Upper lobe of right lung (tissue), 1 donor: ENCODE measurements at regions not wholly inside any gene's neighbourhood (a gene's known extent, or its start where the extent isn't known, plus 50 kb on each side); places are given as distances from the start of the nearest gene placed in this dataset.

Source experiments
- ATAC-seq: fragments of 200-7000 bp; cut with Tn5 transposase; one replicate; pipeline ENCODE4 v1.9.1; 2020; ENCODE audit warnings: mild to moderate bottlenecking, moderate library complexity
- DNase-seq: peaks from one replicate; pipeline ENCODE4 v3.0.0-alpha.2; 2020
- H3K27ac ChIP-seq: fragments of 200-600 bp; one replicate; pipeline ENCODE4 v1.8.0; 2022
- H3K27me3 ChIP-seq: fragments of 200-600 bp; one replicate; pipeline ENCODE4 v1.8.0; 2022; ENCODE audit warnings: mild to moderate bottlenecking
- H3K36me3 ChIP-seq: fragments of 200-600 bp; one replicate; pipeline ENCODE4 v1.8.0; 2022
- H3K4me1 ChIP-seq: fragments of 200-600 bp; one replicate; pipeline ENCODE4 v1.8.0; 2022
- H3K4me3 ChIP-seq: fragments of 200-600 bp; one replicate; pipeline ENCODE4 v1.8.0; 2022; ENCODE audit warnings: mild to moderate bottlenecking
- H3K9me3 ChIP-seq: fragments of 200-600 bp; one replicate; pipeline ENCODE4 v1.8.0; 2022
- intact Hi-C: fragments of 100-400 bp; cut with DNase I; formaldehyde crosslinking; loops from one replicate; pipeline ENCODE4 v1.11.0; 2022
- TF ChIP-seq, protein P1 (sequence below): fragments of 200-600 bp; IDR thresholded peaks from one replicate; pipeline ENCODE4 v1.8.0; 2022; ENCODE audit warnings: antibody characterized with exemption
- donor health status: DM: no; HTN: yes; CAD: no; lungs with severe emphysema.

DNA sequence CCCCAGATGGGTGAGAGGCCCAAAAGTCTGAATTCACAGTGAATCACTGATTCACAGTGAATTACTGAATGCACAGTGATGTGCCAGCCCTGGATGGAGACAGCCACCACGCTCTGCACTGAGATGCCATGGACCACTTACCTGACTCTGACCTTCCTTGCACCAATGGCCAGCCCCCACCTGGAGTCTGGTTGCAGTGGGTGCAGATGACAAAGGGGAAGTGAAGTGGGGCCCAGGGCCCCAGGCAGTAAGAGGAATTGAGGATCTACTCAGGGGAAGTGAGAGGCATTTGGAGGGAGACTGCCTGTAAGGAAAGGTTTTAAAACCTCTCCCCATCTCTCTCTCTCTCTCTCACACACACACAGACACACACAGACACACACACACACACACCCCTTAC is 412.1 kb downstream of the CYLC2 start:
- DNase-seq (no peak), ATAC-seq (no peak)
- Histone ChIP-seq H3K4me1 (no peaks in the 10 kb centered on the region), H3K9me3 (no peaks in the 10 kb centered on the region), H3K4me3 (no peak overlapping the region), H3K36me3 (no peaks in the 10 kb centered on the region), H3K27ac (no peak overlapping the region), H3K27me3 (no peaks in the 10 kb centered on the region)
- TF ChIP-seq, protein P1, sequence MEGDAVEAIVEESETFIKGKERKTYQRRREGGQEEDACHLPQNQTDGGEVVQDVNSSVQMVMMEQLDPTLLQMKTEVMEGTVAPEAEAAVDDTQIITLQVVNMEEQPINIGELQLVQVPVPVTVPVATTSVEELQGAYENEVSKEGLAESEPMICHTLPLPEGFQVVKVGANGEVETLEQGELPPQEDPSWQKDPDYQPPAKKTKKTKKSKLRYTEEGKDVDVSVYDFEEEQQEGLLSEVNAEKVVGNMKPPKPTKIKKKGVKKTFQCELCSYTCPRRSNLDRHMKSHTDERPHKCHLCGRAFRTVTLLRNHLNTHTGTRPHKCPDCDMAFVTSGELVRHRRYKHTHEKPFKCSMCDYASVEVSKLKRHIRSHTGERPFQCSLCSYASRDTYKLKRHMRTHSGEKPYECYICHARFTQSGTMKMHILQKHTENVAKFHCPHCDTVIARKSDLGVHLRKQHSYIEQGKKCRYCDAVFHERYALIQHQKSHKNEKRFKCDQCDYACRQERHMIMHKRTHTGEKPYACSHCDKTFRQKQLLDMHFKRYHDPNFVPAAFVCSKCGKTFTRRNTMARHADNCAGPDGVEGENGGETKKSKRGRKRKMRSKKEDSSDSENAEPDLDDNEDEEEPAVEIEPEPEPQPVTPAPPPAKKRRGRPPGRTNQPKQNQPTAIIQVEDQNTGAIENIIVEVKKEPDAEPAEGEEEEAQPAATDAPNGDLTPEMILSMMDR = no peak
- intact Hi-C loops = no loop called here

- TF ChIP-seq, protein P1 = no peak
- H3K4me3 ChIP-seq = no peak overlapping the region
- DNase-seq (no peak), ATAC-seq (no peak)
- no peaks in the 10 kb centered on the region for H3K27me3 ChIP-seq
- no peak overlapping the region for H3K27ac ChIP-seq
- intact Hi-C loops = no loop called here
- no peaks in the 10 kb centered on the region for H3K36me3 ChIP-seq
- H3K4me1 ChIP-seq = no peaks in the 10 kb centered on the region
- H3K9me3 ChIP-seq = no peaks in the 10 kb centered on the region
These were observed 414.9 kb downstream of the CYLC2 start for GRCh38 chr9:103410059-103410458.

DNA sequence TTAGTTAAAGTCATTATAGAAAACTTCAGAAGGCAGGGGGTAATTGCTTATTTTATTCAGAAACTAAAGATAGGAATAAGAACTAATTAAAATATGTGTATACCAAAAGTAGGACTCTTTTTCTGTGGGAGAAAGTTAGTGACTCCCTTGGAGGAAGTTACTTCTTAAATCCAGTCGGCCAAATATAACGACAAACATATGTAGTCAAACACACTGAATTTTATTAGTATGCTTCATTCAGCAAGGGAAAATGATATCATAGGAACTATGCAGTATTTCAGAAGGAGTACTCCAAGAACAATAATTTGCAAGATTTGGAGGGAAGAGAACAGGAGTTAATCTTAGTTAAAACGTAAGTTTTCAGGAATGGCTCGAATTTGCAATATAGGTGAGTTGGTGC is 432.6 kb downstream of the CYLC2 start:
- Histone ChIP-seq H3K27ac (no peak overlapping the region), H3K27me3 (no peaks in the 10 kb centered on the region), H3K9me3 (no peaks in the 10 kb centered on the region), H3K36me3 (no peaks in the 10 kb centered on the region), H3K4me3 (no peak overlapping the region), H3K4me1 (no peaks in the 10 kb centered on the region)
- DNase-seq = no peak
- intact Hi-C loops = no loop called here
- TF ChIP-seq, protein P1 = no peak
- ATAC-seq = no peak

DNA sequence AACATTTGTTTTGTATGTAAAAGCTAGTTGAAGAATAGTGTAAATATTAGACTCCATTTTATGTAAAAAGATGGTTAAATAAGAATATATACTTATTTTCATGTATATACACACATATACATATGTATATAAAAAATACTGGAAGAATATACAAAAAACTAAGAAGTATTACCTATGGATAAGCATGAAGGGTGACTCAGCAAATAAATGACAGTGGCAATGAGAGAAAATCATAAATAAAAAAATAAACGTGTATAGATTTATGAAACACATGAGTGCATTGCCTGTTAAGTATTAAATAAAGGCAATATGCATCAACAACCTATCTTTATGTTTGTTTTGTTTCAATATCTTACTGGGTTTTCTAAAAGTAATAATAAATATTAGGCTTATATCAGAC is 435.3 kb downstream of the CYLC2 start:
- Histone ChIP-seq H3K4me1 (no peaks in the 10 kb centered on the region), H3K4me3 (no peak overlapping the region), H3K36me3 (no peaks in the 10 kb centered on the region), H3K9me3 (no peaks in the 10 kb centered on the region), H3K27me3 (no peaks in the 10 kb centered on the region), H3K27ac (no peak overlapping the region)
- intact Hi-C loops = no loop called here
- ATAC-seq (no peak), DNase-seq (no peak)
- TF ChIP-seq, protein P1 = no peak

- TF ChIP-seq, protein P1 = no peak
- H3K9me3 ChIP-seq = no peaks in the 10 kb centered on the region
- H3K27me3 ChIP-seq = no peaks in the 10 kb centered on the region
- DNase-seq = no peak
- H3K27ac ChIP-seq = no peak overlapping the region
- no peak overlapping the region for H3K4me3 ChIP-seq
- intact Hi-C loops = no loop called here
- ATAC-seq = no peak
- no peaks in the 10 kb centered on the region for H3K36me3 ChIP-seq
- no peaks in the 10 kb centered on the region for H3K4me1 ChIP-seq
These were observed 436.7 kb downstream of the CYLC2 start for GRCh38 chr9:103431809-103432208.

DNA sequence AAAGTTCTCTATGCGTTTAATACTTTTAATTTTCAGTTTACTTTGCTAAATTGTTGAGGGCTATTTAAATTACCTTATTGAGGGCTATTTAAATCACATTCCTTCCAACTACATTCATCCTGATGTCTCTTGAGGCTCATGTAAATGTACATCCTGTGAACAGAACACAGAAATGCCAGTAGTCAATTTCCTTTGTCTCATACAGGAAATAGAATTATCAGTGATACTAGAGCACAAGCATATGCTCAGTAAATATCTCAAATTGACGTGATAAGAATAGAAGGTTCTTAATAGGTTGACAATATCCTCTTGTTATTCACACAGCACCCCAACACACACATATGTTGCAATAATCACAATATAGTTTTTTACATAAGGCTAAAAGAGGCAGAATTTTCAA is 449.0 kb downstream of the CYLC2 start:
- Histone ChIP-seq H3K4me1 (no peaks in the 10 kb centered on the region), H3K36me3 (no peaks in the 10 kb centered on the region), H3K27ac (no peak overlapping the region), H3K27me3 (no peaks in the 10 kb centered on the region), H3K9me3 (no peaks in the 10 kb centered on the region), H3K4me3 (no peak overlapping the region)
- ATAC-seq = no peak
- intact Hi-C loops = no loop called here
- DNase-seq = no peak
- TF ChIP-seq, protein P1 = no peak
